Astrocyte (in vitro differentiated cells and primary cell): ENCODE measurements at regions not wholly inside any gene's neighbourhood (a gene's known extent, or its start where the extent isn't known, plus 50 kb on each side); places are given as distances from the start of the nearest gene placed in this dataset.

ENCODE experiments used
- DNase-seq: peaks from one replicate; pipeline ENCODE4 v3.0.0-alpha.2; 2010; ENCODE audit warnings: low read depth
- FAIRE-seq: peaks from 2 replicates; lab custom pipeline; 2011; peaks lifted over from hg19 to GRCh38; lab: Jason Lieb, UNC
- H2AFZ ChIP-seq: 2 replicates; pipeline ENCODE4 v1.6.0; 2012; ENCODE audit warnings: low read depth, low read length, inconsistent platforms
- H3K27ac ChIP-seq: 2 replicates; pipeline ENCODE4 v1.5.1; 2011; ENCODE audit warnings: low read depth, low read length, inconsistent platforms
- H3K27me3 ChIP-seq: 2 replicates; pipeline ENCODE4 v1.6.0; 2011; ENCODE audit warnings: low read length, inconsistent platforms; ENCODE audit not compliant: insufficient read depth
- H3K36me3 ChIP-seq: 2 replicates; pipeline ENCODE4 v1.5.1; 2011; ENCODE audit warnings: low read length, inconsistent platforms; ENCODE audit not compliant: insufficient read depth
- H3K4me1 ChIP-seq: 2 replicates; pipeline ENCODE4 v1.5.1; 2011; ENCODE audit warnings: low read length, inconsistent platforms; ENCODE audit not compliant: insufficient read depth
- H3K4me2 ChIP-seq: 2 replicates; pipeline ENCODE4 v1.6.0; 2012; ENCODE audit warnings: low read length, inconsistent platforms
- H3K4me3 ChIP-seq: 2 replicates; pipeline ENCODE4 v1.5.1; 2011; ENCODE audit warnings: low read depth, mild to moderate bottlenecking, low read length, inconsistent platforms; ENCODE audit not compliant: insufficient read depth
- H3K79me2 ChIP-seq: 2 replicates; pipeline ENCODE4 v1.6.0; 2012; ENCODE audit warnings: mild to moderate bottlenecking, low read length, inconsistent platforms; ENCODE audit not compliant: insufficient read depth
- H3K9ac ChIP-seq: 2 replicates; pipeline ENCODE4 v1.6.0; 2012; ENCODE audit warnings: mild to moderate bottlenecking, low read length, inconsistent platforms
- H3K9me3 ChIP-seq: 2 replicates; pipeline ENCODE4 v1.5.1; 2012; ENCODE audit warnings: low read depth, mild to moderate bottlenecking, low read length, inconsistent platforms; ENCODE audit not compliant: insufficient read depth
- H4K20me1 ChIP-seq: 2 replicates; pipeline ENCODE4 v1.6.0; 2012; ENCODE audit warnings: low read length, inconsistent platforms; ENCODE audit not compliant: insufficient read depth
- H3K27ac Mint-ChIP-seq: one replicate; pipeline ENCODE4 v1.8.0; 2021; ENCODE audit warnings: mild to moderate bottlenecking, mixed read lengths; ENCODE audit not compliant: unreplicated experiment
- H3K27me3 Mint-ChIP-seq: one replicate; pipeline ENCODE4 v1.8.0; 2021; ENCODE audit warnings: low read depth, mixed read lengths; ENCODE audit not compliant: unreplicated experiment
- H3K36me3 Mint-ChIP-seq: one replicate; pipeline ENCODE4 v1.8.0; 2021; ENCODE audit warnings: low read depth, mixed read lengths; ENCODE audit not compliant: unreplicated experiment
- H3K4me1 Mint-ChIP-seq: one replicate; pipeline ENCODE4 v1.8.0; 2021; ENCODE audit warnings: low read depth, mixed read lengths; ENCODE audit not compliant: unreplicated experiment
- H3K4me3 Mint-ChIP-seq: one replicate; pipeline ENCODE4 v1.8.0; 2021; ENCODE audit warnings: mild to moderate bottlenecking, moderate library complexity, mixed read lengths; ENCODE audit not compliant: unreplicated experiment
- H3K9me3 Mint-ChIP-seq: one replicate; pipeline ENCODE4 v1.8.0; 2021; ENCODE audit warnings: mild to moderate bottlenecking, mixed read lengths; ENCODE audit not compliant: unreplicated experiment
- CTCF ChIP-seq: IDR thresholded peaks from 2 replicates; pipeline ENCODE4 v1.5.1; 2011; ENCODE audit warnings: low read depth, mild to moderate bottlenecking, inconsistent platforms, low read length, moderate library complexity; ENCODE audit not compliant: insufficient read depth
- EZH2 ChIP-seq: IDR thresholded peaks from 2 replicates; pipeline ENCODE4 v1.6.1; 2012; ENCODE audit warnings: mild to moderate bottlenecking, low read length, inconsistent platforms; ENCODE audit not compliant: insufficient read depth

GRCh38 chr18:5709476-5710095 lies 165.8 kb upstream of the EPB41L3 start:
- Histone ChIP-seq H3K4me2 (no peak overlapping the region), H3K27ac (no peak overlapping the region), H2AFZ (no peak overlapping the region), H3K4me1 (no peaks in the 10 kb centered on the region), H3K36me3 (no peaks in the 10 kb centered on the region), H4K20me1 (no peaks in the 10 kb centered on the region), H3K4me3 (no peak overlapping the region), H3K9me3 (no peaks in the 10 kb centered on the region), H3K9ac (no peak overlapping the region), H3K79me2 (no peaks in the 10 kb centered on the region), H3K27me3 (peaks cover 2% of the 10 kb centered on the region)
- no peak for TF ChIP-seq EZH2
- no peak for TF ChIP-seq CTCF
- DNase-seq (no peak), FAIRE-seq (no peak)
- H3K27me3 Mint-ChIP-seq = no peaks in the 10 kb centered on the region
- no peaks in the 10 kb centered on the region for H3K36me3 Mint-ChIP-seq
- H3K27ac Mint-ChIP-seq = no peak overlapping the region
- H3K9me3 Mint-ChIP-seq = no peaks in the 10 kb centered on the region
- H3K4me3 Mint-ChIP-seq = no peak overlapping the region
- H3K4me1 Mint-ChIP-seq = no peaks in the 10 kb centered on the region

DNA sequence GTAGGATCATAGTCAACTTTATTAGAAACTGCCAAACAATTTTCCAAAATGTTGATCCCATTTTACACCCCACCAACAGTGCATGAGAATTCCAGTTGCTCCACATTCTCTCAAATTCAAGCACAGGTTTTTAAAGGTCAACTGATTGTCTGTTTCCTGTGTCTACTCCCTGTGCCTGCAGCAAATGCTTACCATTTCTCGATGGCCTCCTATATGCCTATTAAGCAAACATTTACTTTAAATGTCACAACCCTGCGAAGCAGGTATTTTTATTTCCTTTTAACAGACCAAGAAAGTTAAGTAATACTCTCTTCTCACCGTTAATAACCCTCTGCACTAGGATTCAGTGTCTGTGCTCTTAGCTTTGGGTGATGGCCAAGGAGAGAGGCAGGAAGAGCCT lies 163.8 kb upstream of the EPB41L3 start:
- Mint-ChIP-seq H3K27me3 (peaks cover 3% of the 10 kb centered on the region), H3K9me3 (no peaks in the 10 kb centered on the region), H3K36me3 (no peaks in the 10 kb centered on the region), H3K27ac (no peak overlapping the region), H3K4me1 (no peaks in the 10 kb centered on the region), H3K4me3 (no peak overlapping the region)
- no peaks in the 10 kb centered on the region for H3K36me3 ChIP-seq
- H2AFZ ChIP-seq = no peak overlapping the region
- FAIRE-seq (no peak), DNase-seq (no peak)
- no peaks in the 10 kb centered on the region for H3K9me3 ChIP-seq
- no peak overlapping the region for H3K27ac ChIP-seq
- no peaks in the 10 kb centered on the region for H3K79me2 ChIP-seq
- TF ChIP-seq CTCF = no peak
- TF ChIP-seq EZH2 = no peak
- no peaks in the 10 kb centered on the region for H4K20me1 ChIP-seq
- H3K4me1 ChIP-seq = no peaks in the 10 kb centered on the region
- no peak overlapping the region for H3K9ac ChIP-seq
- no peak overlapping the region for H3K4me2 ChIP-seq
- H3K27me3 ChIP-seq = peaks cover 2% of the 10 kb centered on the region
- no peak overlapping the region for H3K4me3 ChIP-seq

- DNase-seq (no peak), FAIRE-seq (no peak)
- Histone ChIP-seq H3K9me3 (no peaks in the 10 kb centered on the region), H3K4me2 (no peak overlapping the region), H3K9ac (no peak overlapping the region), H4K20me1 (no peaks in the 10 kb centered on the region), H3K36me3 (no peaks in the 10 kb centered on the region), H3K4me3 (no peak overlapping the region), H3K27ac (no peak overlapping the region), H3K4me1 (no peaks in the 10 kb centered on the region), H3K27me3 (peaks cover 2% of the 10 kb centered on the region), H3K79me2 (no peaks in the 10 kb centered on the region), H2AFZ (no peak overlapping the region)
- H3K36me3 Mint-ChIP-seq = no peaks in the 10 kb centered on the region
- H3K27me3 Mint-ChIP-seq = peaks cover 3% of the 10 kb centered on the region
- TF ChIP-seq EZH2 (no peak), CTCF (no peak)
- H3K27ac Mint-ChIP-seq = no peak overlapping the region
- H3K9me3 Mint-ChIP-seq = no peaks in the 10 kb centered on the region
- no peaks in the 10 kb centered on the region for H3K4me1 Mint-ChIP-seq
- H3K4me3 Mint-ChIP-seq = no peak overlapping the region
Measured at GRCh38 chr18:5705393-5705792, 161.6 kb upstream of the EPB41L3 start.
